Stimulated activated CD4-positive, alpha-beta T cell treated with anti-CD3 and anti-CD28 coated beads, Interleukin-2, amount 100 ng/mL, for 48 hours (primary cell): ENCODE measurements at regions not wholly inside any gene's neighbourhood (a gene's known extent, or its start where the extent isn't known, plus 50 kb on each side); places are given as distances from the start of the nearest gene placed in this dataset.
A peak's percentile ranks its signal among the peaks of the same experiment; 100 is the strongest.

Source experiments
- DNase-seq, 2 donors: peaks; one replicate each; pipeline ENCODE4 v3.0.0-alpha.2; 2020

DNA sequence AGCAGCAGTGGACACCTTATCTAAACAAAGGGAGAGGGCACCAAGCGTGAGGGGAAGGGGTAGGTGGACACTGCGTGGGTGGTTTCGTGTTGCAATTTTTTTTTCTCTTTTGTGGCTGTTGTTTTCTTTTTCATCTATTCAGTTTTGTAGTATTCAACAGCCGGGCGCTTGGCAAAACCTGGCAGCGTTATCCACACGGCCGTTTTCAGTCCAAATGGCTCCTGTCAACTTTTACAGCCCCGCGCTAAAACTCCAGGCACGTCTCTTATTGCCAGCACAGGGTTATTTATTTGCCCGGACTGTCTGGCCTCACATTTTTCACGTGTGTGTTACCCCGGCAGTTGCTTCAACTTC lies 192.2 kb downstream of the BCOR start:
- no peak for DNase-seq

DNA sequence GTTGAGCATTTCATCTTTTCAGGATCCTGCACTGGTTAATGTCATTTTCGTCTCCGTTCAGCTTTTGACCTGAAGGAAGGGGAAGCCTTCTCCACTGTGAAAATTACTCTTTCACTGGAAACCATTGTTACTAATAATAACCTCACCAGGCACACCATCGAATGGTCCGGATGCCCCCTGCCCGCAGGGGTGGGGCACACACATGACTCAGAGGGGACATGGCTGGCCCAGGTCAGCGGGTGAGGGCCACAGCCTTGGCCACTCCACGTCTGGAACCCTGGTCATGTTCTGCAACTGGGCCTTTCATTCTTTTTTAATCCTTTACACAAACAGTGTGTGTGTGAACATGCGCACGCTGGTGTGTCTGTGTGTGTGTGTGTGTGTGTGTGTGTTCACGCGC lies 191.8 kb downstream of the BCOR start:
- no peak for DNase-seq

DNA sequence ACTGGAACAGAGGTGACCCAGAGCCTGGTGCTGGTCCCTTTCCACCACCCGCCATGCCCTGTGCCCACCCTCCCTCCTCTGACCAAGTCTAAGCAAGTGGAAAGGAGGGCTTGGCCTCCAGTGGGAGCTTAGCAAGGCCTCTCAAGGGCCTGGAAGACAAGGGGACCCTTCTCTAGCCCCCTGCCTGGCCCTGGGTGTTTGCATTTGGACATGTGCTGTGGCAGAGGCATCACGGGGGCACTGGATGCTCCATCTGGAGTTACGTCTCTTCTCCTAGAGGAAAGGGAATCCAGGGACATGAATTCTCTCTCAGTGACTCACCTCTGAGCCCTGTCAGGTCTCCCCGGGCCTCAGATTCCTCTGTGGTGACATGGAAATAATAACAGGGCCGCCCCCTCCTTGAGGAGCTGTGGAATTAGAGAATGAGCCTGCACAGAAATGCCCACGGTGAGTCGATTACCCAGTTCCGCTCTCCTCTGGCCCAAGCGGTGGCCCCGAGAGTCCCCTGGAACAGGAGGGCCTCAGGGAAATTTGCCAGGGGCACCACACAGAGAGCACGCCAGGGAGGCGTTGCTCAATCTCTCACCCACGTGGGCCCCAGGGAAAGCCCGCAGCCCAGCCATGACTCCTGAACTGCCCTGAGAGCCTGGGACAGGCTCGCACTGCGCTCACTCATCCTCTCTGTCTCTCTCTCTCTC lies 189.6 kb downstream of the BCOR start:
- no peak for DNase-seq

DNA sequence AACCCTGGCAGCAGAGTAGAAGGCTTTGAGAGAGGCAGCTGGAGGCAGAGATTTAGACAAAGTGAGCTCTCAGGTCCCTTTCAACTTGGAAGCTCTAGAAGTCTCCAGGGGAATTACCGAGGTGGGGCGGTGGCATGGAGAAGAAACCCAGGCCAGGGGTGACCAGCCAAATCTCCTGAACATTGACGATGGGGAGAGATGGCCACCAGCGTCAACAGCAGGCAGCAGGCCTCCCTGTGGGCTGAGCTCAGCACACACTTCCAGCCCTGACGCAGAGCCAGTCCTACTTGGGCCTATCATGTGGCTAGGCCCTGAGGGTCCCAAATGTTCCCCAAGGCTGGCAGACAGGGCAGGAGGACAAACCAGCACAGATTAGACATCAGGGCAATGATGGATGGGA lies 187.8 kb downstream of the BCOR start:
- DNase-seq: no peak

DNA sequence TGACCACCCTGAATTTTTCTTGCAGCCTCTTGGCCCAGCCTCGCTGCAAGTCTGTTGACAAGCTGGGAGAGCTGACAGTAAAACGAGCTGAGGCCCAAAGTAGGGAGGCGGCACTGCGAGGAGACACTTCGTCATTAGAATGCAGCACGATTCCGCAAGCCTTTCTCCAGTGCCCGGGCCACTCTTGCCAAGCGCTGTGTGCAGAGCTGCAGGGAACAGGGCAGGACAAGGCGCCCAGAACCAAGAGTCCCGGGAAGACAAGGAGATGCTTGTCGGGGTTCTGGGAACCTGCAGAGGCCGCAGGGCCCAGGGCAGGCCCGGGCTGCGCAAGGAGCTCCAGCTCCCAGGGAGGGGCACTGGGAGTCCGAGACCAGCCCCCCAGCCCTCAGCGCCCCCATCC lies 187.1 kb downstream of the BCOR start:
- no peak for DNase-seq

DNA sequence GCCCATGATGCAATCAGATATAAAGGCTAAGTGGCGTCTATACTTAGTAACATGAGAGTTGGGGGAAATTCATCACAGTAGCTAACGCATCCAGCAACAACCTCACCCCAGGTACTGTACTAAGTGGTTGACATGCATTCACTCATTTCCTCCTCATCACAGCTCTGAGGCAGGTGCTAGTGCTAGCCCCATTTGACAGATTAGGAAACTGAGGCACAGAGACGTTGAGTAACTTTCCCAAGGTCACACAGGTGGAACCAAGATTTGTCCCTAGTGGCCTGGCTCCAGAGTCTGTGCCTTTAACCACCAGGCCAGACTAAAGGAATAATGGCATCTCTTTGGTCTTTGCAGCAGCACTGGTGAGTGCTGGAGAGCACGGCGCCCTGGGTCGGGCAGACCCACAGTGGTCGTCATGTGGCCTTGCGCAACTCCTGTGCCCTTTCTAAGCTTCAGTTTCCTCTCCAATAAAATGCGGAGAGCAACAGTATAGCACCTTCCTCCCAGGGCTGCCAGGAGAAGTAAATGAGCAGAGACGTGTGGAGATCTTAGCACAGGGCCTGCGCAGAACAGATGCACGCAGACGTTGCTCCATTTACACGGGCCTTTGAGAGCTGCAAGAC lies 186.4 kb downstream of the BCOR start:
- no peak for DNase-seq

GRCh38 chrX:39912126-39912525 lies 185.6 kb downstream of the BCOR start:
- no peak for DNase-seq

GRCh38 chrX:39915081-39915480 lies 182.7 kb downstream of the BCOR start:
- no peak for DNase-seq

DNA sequence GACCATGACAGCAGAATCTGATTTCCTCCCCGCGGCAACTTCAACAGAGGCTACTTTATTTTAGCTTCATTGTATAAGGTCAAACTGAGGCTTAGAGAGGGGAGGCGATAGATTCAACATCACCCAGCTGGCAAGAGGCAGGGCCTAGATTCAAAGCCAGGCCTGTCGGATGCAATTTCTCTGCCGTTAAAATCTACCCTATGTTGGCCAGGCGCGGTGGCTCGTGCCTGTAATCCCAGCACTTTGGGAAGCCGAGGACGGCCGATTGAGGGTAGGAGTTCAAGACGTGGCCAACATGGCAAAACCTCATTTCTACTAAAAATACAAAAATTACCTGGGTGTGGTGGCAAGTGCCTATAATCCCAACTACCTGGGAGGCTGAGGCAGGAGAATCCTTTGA lies 182.2 kb downstream of the BCOR start:
- no peak for DNase-seq

- no peak for DNase-seq
These were observed 175.9 kb downstream of the BCOR start for GRCh38 chrX:39921838-39922237.

DNA sequence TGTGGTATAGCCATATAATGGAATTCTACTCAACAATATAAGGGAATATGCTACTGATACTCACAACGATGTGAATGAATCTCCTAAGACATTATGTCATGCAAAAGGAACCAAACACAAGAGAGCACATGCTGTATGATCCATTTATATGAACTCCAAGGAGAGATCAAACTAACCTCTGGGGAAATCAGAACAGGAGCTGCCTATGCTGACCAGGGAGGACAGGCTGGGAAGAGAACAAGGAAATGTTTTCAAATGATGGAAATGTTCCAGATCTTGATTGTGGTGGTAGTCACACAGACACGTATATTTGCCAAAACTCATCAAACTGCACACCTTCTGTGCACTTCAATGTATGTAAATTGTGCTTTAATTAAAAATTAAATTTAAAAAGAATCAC lies 175.3 kb downstream of the BCOR start:
- DNase-seq: no peak

DNA sequence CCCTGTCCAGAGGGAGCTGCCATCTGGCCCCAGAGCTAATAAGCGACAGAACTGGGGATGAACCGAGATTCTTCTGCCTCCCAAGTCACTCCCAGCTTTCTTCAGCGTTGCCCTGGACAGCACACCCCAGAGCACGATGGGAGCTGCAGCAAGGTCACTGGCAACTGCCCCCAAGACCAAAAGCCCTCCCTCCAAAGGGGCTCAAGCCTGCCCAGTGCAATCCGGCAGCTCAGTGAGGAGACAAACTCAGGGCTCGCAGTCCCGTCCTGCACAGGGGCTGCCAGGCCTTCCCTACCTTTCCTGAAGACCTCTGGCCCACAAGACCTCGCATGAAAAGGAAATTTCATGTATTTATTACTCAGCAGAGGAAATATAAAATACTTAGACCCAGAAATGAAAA lies 174.8 kb downstream of the BCOR start:
- no peak for DNase-seq

GRCh38 chrX:39927380-39927779 lies 170.4 kb downstream of the BCOR start:
- DNase-seq: no peak

DNA sequence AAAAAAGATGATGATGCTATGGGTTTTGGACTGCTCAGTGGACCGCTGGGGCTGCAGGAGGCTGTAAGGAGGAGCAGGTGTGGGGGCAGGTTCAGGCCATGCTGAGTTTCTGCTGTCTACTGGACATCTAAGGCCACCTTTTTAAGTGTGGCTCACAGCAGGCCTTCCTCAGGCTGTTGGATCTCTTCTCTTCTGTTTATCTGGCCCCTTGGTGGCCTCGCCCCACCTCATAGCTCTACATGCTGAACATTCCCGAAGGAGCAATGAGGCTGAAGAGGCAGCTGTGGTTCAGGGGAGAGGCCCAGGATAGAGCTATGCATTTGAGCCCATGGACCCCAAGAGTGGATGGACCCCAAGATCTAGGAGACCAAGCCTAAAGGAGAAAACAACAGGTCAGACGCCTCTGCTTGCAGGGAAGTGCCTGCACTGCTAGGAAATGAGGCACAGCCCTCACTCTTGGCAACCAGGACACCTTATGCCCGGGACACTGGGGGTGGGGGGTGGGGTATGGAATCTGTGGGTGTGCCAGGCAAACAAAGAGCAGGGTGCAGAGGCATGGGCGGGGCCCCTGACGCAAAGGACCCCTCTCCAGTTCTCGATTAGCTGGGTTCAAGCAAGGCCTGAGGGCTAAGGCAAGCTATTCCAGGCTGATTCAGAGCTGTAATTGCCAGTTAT lies 168.9 kb downstream of the BCOR start:
- DNase-seq: no peak

GRCh38 chrX:39929379-39930025 lies 168.3 kb downstream of the BCOR start:
- no peak for DNase-seq

DNA sequence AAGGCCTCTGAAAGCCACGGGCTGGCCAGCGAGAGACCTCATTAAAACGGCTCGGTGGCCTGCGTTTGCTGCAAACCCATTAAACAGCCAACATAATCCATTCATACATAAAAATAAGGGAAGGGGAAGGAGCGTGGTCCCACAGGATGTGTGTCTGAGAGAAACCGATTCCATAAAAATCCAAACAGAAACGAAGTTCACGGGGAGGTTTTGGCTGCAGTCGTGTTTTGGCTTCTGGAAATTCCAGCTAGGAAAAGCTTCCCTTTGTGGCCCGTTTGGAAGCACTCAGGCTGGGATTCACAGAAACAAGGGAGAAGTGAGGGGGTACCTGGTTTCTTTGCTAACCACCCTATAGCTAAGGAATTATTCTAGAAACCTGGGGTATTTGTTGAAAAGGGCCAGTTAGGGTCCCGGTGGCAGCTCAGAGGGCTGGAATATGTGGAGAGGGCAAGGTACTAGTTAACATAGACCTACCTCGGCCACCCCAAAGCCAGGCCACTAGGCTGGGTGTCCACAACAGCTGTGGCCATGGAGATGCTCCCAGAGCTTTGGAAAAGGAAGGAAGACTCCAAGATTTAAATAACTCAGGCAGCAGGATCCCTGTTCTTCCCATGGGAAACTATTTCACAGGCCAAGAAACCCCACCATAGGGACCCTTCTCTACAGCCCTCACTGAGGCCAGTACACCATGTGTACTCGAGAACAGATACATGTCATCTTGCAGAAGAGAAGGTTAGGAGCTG lies 166.8 kb downstream of the BCOR start:
- no peak for DNase-seq

- no peak for DNase-seq
These were observed 166.1 kb downstream of the BCOR start for GRCh38 chrX:39931529-39932282.

- no peak for DNase-seq
These were observed 162.2 kb downstream of the BCOR start for GRCh38 chrX:39935411-39936064.

- peak in 1 of 2 donors; percentile 0 for DNase-seq
These were observed 160.6 kb downstream of the BCOR start for GRCh38 chrX:39936886-39937770.

DNA sequence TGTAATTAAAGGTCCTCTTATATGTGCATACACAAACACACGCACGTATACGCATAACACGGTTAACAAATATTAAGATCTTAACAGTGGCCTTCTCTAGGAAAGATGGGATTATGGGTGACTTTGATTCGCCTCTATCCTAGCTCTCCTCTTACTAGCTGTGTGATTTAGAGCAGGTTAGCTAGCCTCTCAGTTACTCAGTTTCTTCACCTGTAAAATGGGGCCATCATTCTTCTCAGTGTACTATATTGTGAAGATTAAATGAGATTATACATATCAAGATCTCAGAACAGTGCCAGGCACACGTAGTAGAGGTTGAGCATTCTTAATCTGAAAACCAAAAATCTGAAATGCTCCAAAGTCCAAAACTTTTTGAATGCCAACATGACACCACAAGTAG lies 159.3 kb downstream of the BCOR start:
- no peak for DNase-seq

DNA sequence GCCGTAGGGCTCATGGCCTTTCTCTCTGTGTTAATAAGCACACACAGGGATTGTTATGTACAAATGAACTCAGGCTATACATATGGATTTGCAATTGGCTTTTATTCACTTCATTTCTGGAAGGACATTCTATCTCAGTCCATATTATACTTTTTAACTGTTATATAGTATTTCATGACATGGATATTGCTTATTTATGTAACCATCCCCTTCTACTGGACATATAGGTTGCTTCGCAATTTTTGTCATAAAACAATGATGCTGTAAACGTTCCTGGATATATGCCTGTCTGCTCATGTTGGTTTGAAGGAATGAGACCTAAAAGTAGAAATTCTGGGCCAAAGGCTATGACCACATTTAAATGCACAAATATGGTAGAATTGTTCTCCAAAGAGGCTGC lies 158.1 kb downstream of the BCOR start:
- DNase-seq: no peak
